ENCODE measurements at regions not wholly inside any gene's neighbourhood (a gene's known extent, or its start where the extent isn't known, plus 50 kb on each side); places are given as distances from the start of the nearest gene placed in this dataset.

DNA sequence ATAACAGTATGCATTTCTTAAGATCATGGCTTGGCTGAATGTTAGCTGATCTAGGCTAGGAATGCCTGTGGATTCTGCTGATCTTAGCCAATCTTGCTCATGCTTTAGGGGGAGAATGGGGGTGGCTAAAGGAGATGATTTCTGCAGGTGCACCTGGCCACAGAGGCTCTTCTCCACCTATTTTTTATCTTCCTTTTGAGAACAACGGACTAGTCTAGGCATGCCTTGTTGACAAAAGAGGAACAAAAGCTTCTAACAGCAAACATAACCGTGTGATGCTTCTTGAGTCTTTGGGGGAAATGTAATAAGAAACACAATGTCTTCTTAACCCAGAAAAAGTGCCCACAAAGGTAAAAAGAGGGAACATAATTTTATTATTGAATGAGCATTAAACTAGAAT is 743.5 kb downstream of the ARAP2 start:
- Histone ChIP-seq H3K4me1 (no peaks in the 10 kb centered on the region), H3K27me3 (no peaks in the 10 kb centered on the region), H3K9me3 (no peaks in the 10 kb centered on the region), H3K36me3 (no peaks in the 10 kb centered on the region), H3K4me3 (ENCODE audit: low read depth, low read length) (no peak overlapping the region)
- no peak for DNase-seq
- TF ChIP-seq, protein P1, sequence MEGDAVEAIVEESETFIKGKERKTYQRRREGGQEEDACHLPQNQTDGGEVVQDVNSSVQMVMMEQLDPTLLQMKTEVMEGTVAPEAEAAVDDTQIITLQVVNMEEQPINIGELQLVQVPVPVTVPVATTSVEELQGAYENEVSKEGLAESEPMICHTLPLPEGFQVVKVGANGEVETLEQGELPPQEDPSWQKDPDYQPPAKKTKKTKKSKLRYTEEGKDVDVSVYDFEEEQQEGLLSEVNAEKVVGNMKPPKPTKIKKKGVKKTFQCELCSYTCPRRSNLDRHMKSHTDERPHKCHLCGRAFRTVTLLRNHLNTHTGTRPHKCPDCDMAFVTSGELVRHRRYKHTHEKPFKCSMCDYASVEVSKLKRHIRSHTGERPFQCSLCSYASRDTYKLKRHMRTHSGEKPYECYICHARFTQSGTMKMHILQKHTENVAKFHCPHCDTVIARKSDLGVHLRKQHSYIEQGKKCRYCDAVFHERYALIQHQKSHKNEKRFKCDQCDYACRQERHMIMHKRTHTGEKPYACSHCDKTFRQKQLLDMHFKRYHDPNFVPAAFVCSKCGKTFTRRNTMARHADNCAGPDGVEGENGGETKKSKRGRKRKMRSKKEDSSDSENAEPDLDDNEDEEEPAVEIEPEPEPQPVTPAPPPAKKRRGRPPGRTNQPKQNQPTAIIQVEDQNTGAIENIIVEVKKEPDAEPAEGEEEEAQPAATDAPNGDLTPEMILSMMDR (IDR thresholded peaks at IDR 0.05; ENCODE audit: low read depth, low read length): no peak

DNA sequence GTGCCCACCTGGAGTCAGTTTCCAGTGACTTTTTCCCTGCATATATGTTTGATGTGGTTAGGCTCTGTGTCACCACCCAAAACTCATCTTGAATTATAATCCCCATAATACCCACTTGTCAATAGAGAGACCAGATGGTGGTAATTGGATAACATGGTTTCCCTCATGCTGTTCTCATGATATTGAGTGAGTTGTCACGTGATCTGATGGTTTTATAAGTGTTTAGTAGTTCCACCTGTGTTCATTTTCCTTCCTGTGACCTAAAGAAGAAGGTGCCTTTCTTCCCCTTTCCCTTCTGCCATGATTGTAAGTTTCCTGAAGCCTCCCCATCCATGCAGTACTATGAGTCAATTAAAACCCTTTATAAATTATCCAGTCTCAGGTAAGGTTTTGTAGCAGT is 740.9 kb downstream of the ARAP2 start:
- Histone ChIP-seq H3K36me3 (no peaks in the 10 kb centered on the region), H3K27me3 (no peaks in the 10 kb centered on the region), H3K9me3 (no peaks in the 10 kb centered on the region), H3K4me3 (ENCODE audit: low read depth, low read length) (no peak overlapping the region), H3K4me1 (no peaks in the 10 kb centered on the region)
- TF ChIP-seq, protein P1 (IDR thresholded peaks at IDR 0.05; ENCODE audit: low read depth, low read length): no peak
- DNase-seq: no peak

DNA sequence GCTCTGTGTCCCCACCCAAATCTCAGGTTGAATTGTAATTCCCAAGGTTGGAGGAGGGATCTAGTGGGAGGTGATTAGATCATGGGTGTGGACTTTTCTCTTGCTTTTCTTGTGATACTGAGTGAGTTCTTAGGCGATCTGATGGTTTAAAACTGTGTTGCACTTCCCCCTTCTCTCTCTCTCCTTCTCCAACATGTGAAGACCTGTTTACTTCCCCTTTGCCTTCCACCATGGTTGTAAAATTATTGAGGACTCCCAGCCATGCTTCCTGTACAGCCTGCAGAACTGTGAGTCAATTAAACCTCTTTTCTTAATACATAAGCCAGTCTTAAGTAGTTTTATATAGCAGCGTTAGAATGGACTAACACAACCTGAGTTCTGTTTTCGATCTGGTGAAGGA is 738.2 kb downstream of the ARAP2 start:
- no peaks in the 10 kb centered on the region for H3K4me1 ChIP-seq
- no peak for DNase-seq
- TF ChIP-seq, protein P1 (IDR thresholded peaks at IDR 0.05; ENCODE audit: low read depth, low read length): no peak
- H3K9me3 ChIP-seq: no peaks in the 10 kb centered on the region
- H3K36me3 ChIP-seq: no peaks in the 10 kb centered on the region
- no peaks in the 10 kb centered on the region for H3K27me3 ChIP-seq
- H3K4me3 ChIP-seq (ENCODE audit: low read depth, low read length): no peak overlapping the region

DNA sequence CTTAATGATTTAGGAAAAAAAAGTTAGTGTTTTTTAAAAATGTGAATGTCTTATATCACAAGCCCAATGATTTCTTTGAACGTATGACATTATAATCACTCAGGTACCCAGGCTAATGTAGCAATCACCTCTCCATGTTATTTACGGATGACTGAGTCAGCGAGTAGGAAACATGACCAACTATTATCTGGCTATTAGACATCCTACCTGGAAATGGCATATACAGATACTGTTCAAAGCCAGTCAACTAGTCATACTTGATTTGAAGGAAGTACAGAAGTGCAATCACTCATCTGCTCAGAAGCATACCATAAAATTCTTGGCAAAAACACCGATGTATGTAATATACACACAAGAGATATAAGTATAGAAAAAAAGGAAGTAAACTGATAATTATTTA is 732.5 kb downstream of the ARAP2 start:
- Histone ChIP-seq H3K4me3 (ENCODE audit: low read depth, low read length) (no peak overlapping the region), H3K4me1 (no peaks in the 10 kb centered on the region), H3K9me3 (no peaks in the 10 kb centered on the region), H3K36me3 (no peaks in the 10 kb centered on the region), H3K27me3 (no peaks in the 10 kb centered on the region)
- TF ChIP-seq, protein P1 (IDR thresholded peaks at IDR 0.05; ENCODE audit: low read depth, low read length): no peak
- no peak for DNase-seq

DNA sequence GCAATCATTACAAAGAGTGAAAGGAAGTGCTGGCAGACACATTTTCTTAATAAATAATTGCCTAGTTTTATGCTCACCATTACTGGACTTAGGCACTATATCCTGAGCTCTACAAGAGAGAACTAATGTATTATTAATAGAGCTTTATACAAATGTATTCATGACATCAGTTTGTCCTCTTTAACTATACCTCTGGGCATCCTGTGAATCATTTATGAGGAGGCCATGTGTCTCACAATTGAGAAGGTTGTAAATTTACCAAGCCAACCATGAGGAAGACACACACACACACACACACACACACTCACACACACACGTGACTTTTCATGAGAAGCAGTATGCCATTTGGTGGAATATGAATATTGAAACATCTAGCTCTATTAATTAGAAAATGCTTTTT is 728.2 kb downstream of the ARAP2 start:
- no peak for DNase-seq
- TF ChIP-seq, protein P1 (IDR thresholded peaks at IDR 0.05; ENCODE audit: low read depth, low read length): no peak
- Histone ChIP-seq H3K36me3 (no peaks in the 10 kb centered on the region), H3K9me3 (no peaks in the 10 kb centered on the region), H3K4me3 (ENCODE audit: low read depth, low read length) (no peak overlapping the region), H3K27me3 (no peaks in the 10 kb centered on the region), H3K4me1 (no peaks in the 10 kb centered on the region)

DNA sequence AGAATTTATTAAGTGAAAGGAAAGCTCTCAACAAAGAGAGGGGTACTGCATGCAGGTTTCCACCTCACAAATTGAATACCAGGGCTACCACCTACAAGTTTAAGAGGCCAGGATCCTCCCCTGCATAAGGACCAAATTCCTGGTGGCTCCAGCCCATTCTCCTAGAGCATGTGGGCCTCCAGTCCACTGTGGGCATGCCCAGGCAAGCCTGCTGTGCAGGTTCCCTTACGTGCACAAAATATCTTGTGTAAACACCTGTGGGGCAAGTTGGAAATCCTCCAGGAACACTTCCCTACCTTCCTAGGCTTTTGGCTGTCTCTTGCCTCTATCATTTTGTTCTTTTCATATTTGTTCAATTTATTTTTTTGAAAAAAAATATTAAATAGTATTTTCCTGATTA is 724.3 kb downstream of the ARAP2 start:
- no peaks in the 10 kb centered on the region for H3K36me3 ChIP-seq
- TF ChIP-seq, protein P1 (IDR thresholded peaks at IDR 0.05; ENCODE audit: low read depth, low read length): no peak
- H3K4me3 ChIP-seq (ENCODE audit: low read depth, low read length): no peak overlapping the region
- no peaks in the 10 kb centered on the region for H3K27me3 ChIP-seq
- H3K4me1 ChIP-seq: no peaks in the 10 kb centered on the region
- no peaks in the 10 kb centered on the region for H3K9me3 ChIP-seq
- DNase-seq: no peak

Data from BE2C (cell line).